ENCODE measurements at regions not wholly inside any gene's neighbourhood (a gene's known extent, or its start where the extent isn't known, plus 50 kb on each side); places are given as distances from the start of the nearest gene placed in this dataset.
"Not testable (repeated sequence)": the region's sequence is repeated elsewhere in the genome, so short reads cannot be mapped to it uniquely, and the experiment has no call there.

GRCh38 chr10:64350665-64351064 is 829.5 kb downstream of the REEP3 start:
- H3K9me3 ChIP-seq (ENCODE audit: insufficient read depth, low read length), result no peaks in the 10 kb centered on the region
- no peaks in the 10 kb centered on the region for H3K79me2 ChIP-seq (ENCODE audit: insufficient read depth, low read length)
- no peak overlapping the region for H3K9ac ChIP-seq (ENCODE audit: low read length)
- no peak overlapping the region for H3K4me3 ChIP-seq (ENCODE audit: insufficient read depth, low read length, poor library complexity, severe bottlenecking)
- no peaks in the 10 kb centered on the region for H3F3A ChIP-seq (ENCODE audit: insufficient read depth)
- H3K4me2 ChIP-seq (ENCODE audit: low read depth, low read length, poor library complexity, severe bottlenecking), result no peak overlapping the region
- no peaks in the 10 kb centered on the region for H3K27me3 ChIP-seq (ENCODE audit: low read length)
- no peak for TF ChIP-seq EZH2phosphoT487 (conservative IDR thresholded peaks at IDR 0.05; ENCODE audit: low read length)
- TF ChIP-seq, protein P1, sequence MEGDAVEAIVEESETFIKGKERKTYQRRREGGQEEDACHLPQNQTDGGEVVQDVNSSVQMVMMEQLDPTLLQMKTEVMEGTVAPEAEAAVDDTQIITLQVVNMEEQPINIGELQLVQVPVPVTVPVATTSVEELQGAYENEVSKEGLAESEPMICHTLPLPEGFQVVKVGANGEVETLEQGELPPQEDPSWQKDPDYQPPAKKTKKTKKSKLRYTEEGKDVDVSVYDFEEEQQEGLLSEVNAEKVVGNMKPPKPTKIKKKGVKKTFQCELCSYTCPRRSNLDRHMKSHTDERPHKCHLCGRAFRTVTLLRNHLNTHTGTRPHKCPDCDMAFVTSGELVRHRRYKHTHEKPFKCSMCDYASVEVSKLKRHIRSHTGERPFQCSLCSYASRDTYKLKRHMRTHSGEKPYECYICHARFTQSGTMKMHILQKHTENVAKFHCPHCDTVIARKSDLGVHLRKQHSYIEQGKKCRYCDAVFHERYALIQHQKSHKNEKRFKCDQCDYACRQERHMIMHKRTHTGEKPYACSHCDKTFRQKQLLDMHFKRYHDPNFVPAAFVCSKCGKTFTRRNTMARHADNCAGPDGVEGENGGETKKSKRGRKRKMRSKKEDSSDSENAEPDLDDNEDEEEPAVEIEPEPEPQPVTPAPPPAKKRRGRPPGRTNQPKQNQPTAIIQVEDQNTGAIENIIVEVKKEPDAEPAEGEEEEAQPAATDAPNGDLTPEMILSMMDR (IDR thresholded peaks at IDR 0.05; ENCODE audit: insufficient read depth, low read length, poor library complexity, severe bottlenecking), result no peak
- no peak overlapping the region for H3K27ac ChIP-seq (ENCODE audit: low read depth, low read length)
- H3K9me2 ChIP-seq (replicated peaks; ENCODE audit: insufficient read depth, low read length), result no peaks in the 10 kb centered on the region
- H3K36me3 ChIP-seq (ENCODE audit: low read length), result no peaks in the 10 kb centered on the region
- H2AFZ ChIP-seq (ENCODE audit: low read depth, low read length, severe bottlenecking), result no peak overlapping the region
- no peaks in the 10 kb centered on the region for H4K20me1 ChIP-seq (ENCODE audit: low read depth, low read length)

- no peaks in the 10 kb centered on the region for H3K9me2 ChIP-seq (replicated peaks; ENCODE audit: insufficient read depth, low read length)
- no peaks in the 10 kb centered on the region for H3K79me2 ChIP-seq (ENCODE audit: insufficient read depth, low read length)
- no peak overlapping the region for H2AFZ ChIP-seq (ENCODE audit: low read depth, low read length, severe bottlenecking)
- H3K9me3 ChIP-seq (ENCODE audit: insufficient read depth, low read length), result no peaks in the 10 kb centered on the region
- no peaks in the 10 kb centered on the region for H3F3A ChIP-seq (ENCODE audit: insufficient read depth)
- no peak overlapping the region for H3K4me2 ChIP-seq (ENCODE audit: low read depth, low read length, poor library complexity, severe bottlenecking)
- H3K9ac ChIP-seq (ENCODE audit: low read length), result no peak overlapping the region
- no peaks in the 10 kb centered on the region for H3K27me3 ChIP-seq (ENCODE audit: low read length)
- H4K20me1 ChIP-seq (ENCODE audit: low read depth, low read length), result no peaks in the 10 kb centered on the region
- no peak for TF ChIP-seq EZH2phosphoT487 (conservative IDR thresholded peaks at IDR 0.05; ENCODE audit: low read length)
- TF ChIP-seq, protein P1 (IDR thresholded peaks at IDR 0.05; ENCODE audit: insufficient read depth, low read length, poor library complexity, severe bottlenecking), result no peak
- no peak overlapping the region for H3K27ac ChIP-seq (ENCODE audit: low read depth, low read length)
- H3K4me3 ChIP-seq (ENCODE audit: insufficient read depth, low read length, poor library complexity, severe bottlenecking), result no peak overlapping the region
- no peaks in the 10 kb centered on the region for H3K36me3 ChIP-seq (ENCODE audit: low read length)
Observed at GRCh38 chr10:64358907-64359306, 837.7 kb downstream of the REEP3 start.

DNA sequence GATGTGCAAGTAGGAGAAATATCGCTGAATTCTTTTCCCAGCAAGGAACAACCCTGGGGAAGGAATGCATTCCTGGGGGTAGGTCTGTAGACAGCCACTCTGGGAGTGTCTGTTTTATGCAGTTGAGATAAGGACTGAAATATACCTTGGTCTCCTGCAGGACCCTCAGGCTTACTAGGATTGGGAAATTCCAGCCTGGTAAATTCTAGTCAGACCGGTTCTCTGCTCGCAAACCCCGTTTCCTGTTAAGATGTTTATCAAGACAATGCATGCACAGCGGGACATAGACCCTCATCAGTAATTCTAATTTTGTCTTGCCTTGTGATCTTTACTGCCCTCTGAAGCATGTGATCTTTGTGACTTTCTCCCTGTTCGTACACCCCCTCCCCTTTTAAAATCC is 839.0 kb downstream of the REEP3 start:
- not testable (repeated sequence) for H3K9ac ChIP-seq (ENCODE audit: low read length); H3K36me3 ChIP-seq (ENCODE audit: low read length); H3K4me3 ChIP-seq (ENCODE audit: insufficient read depth, low read length, poor library complexity, severe bottlenecking); H3F3A ChIP-seq (ENCODE audit: insufficient read depth); H3K27ac ChIP-seq (ENCODE audit: low read depth, low read length); H2AFZ ChIP-seq (ENCODE audit: low read depth, low read length, severe bottlenecking); H3K9me3 ChIP-seq (ENCODE audit: insufficient read depth, low read length); H3K4me2 ChIP-seq (ENCODE audit: low read depth, low read length, poor library complexity, severe bottlenecking); H3K27me3 ChIP-seq (ENCODE audit: low read length); H3K9me2 ChIP-seq (replicated peaks; ENCODE audit: insufficient read depth, low read length); H3K79me2 ChIP-seq (ENCODE audit: insufficient read depth, low read length); H4K20me1 ChIP-seq (ENCODE audit: low read depth, low read length)

- no peaks in the 10 kb centered on the region for H3K9me3 ChIP-seq (ENCODE audit: insufficient read depth, low read length)
- H3K27ac ChIP-seq (ENCODE audit: low read depth, low read length), result no peak overlapping the region
- no peak overlapping the region for H3K4me3 ChIP-seq (ENCODE audit: insufficient read depth, low read length, poor library complexity, severe bottlenecking)
- H4K20me1 ChIP-seq (ENCODE audit: low read depth, low read length), result no peaks in the 10 kb centered on the region
- no peak overlapping the region for H3K4me2 ChIP-seq (ENCODE audit: low read depth, low read length, poor library complexity, severe bottlenecking)
- H3K9ac ChIP-seq (ENCODE audit: low read length), result no peak overlapping the region
- TF ChIP-seq, protein P1 (IDR thresholded peaks at IDR 0.05; ENCODE audit: insufficient read depth, low read length, poor library complexity, severe bottlenecking), result no peak
- TF ChIP-seq EZH2phosphoT487 (conservative IDR thresholded peaks at IDR 0.05; ENCODE audit: low read length), result no peak
- no peaks in the 10 kb centered on the region for H3K79me2 ChIP-seq (ENCODE audit: insufficient read depth, low read length)
- H2AFZ ChIP-seq (ENCODE audit: low read depth, low read length, severe bottlenecking), result no peak overlapping the region
- H3F3A ChIP-seq (ENCODE audit: insufficient read depth), result no peaks in the 10 kb centered on the region
- H3K27me3 ChIP-seq (ENCODE audit: low read length), result no peaks in the 10 kb centered on the region
- no peaks in the 10 kb centered on the region for H3K36me3 ChIP-seq (ENCODE audit: low read length)
- H3K9me2 ChIP-seq (replicated peaks; ENCODE audit: insufficient read depth, low read length), result no peaks in the 10 kb centered on the region
Observed at GRCh38 chr10:64363687-64364086, 842.5 kb downstream of the REEP3 start.
